ENCODE measurements at regions not wholly inside any gene's neighbourhood (a gene's known extent, or its start where the extent isn't known, plus 50 kb on each side); places are given as distances from the start of the nearest gene placed in this dataset.
"Not testable (repeated sequence)": the region's sequence is repeated elsewhere in the genome, so short reads cannot be mapped to it uniquely, and the experiment has no call there.

- TF ChIP-seq CTCF (IDR thresholded peaks at IDR 0.05); EZH2 (IDR thresholded peaks at IDR 0.05; ENCODE audit: borderline replicate concordance, insufficient read depth, low read depth, low read length, poor library complexity, severe bottlenecking): not testable (repeated sequence)
Measured at GRCh38 chr11:44442893-44443673, 122.4 kb upstream of the CD82 start.
